H1 (cell line): ENCODE measurements at regions not wholly inside any gene's neighbourhood (a gene's known extent, or its start where the extent isn't known, plus 50 kb on each side); places are given as distances from the start of the nearest gene placed in this dataset.

Experiments
- HDAC6 ChIP-seq: IDR thresholded peaks from one replicate; pipeline ENCODE4 v1.7.1; 2012; ENCODE audit warnings: low read depth, mild to moderate bottlenecking, inconsistent platforms, low read length, moderate library complexity
- NRF1 ChIP-seq: IDR thresholded peaks from 2 replicates; pipeline ENCODE4 v1.6.1; 2011; ENCODE audit warnings: mild to moderate bottlenecking, low read depth, low read length, improper control_type of control experiment
- PHF8 ChIP-seq: fragments of 200-600 bp; sonication (generic); conservative IDR thresholded peaks from 2 replicates; pipeline ENCODE4 v1.7.1; 2012; ENCODE audit warnings: low read depth, mild to moderate bottlenecking, inconsistent platforms, low read length, moderate library complexity
- SAP30 ChIP-seq: fragments of 300-600 bp; sonication (generic); IDR thresholded peaks from 2 replicates; pipeline ENCODE4 v1.7.1; 2012; ENCODE audit warnings: low read length, moderate library complexity, mild to moderate bottlenecking, inconsistent platforms; ENCODE audit not compliant: insufficient read depth, insufficient replicate concordance
- SUZ12 ChIP-seq: fragments of 200-600 bp; sonication (generic); IDR thresholded peaks from 2 replicates; pipeline ENCODE4 v1.6.1; 2012; ENCODE audit warnings: mild to moderate bottlenecking, inconsistent platforms, low read length, moderate library complexity, mixed read lengths
- TF ChIP-seq, protein P1 (sequence below): IDR thresholded peaks from 2 replicates; pipeline ENCODE4 v1.6.1; 2011; ENCODE audit warnings: low read length, improper control_type of control experiment
- TF ChIP-seq, protein P2 (sequence below): IDR thresholded peaks from 2 replicates; pipeline ENCODE4 v1.6.1; 2012; ENCODE audit warnings: inconsistent platforms
- TF ChIP-seq, protein P3 (sequence below): fragments of 300-600 bp; sonication (generic); IDR thresholded peaks from 2 replicates; pipeline ENCODE4 v1.7.1; 2012; ENCODE audit warnings: low read length, moderate library complexity, mild to moderate bottlenecking, inconsistent platforms; ENCODE audit not compliant: insufficient replicate concordance

DNA sequence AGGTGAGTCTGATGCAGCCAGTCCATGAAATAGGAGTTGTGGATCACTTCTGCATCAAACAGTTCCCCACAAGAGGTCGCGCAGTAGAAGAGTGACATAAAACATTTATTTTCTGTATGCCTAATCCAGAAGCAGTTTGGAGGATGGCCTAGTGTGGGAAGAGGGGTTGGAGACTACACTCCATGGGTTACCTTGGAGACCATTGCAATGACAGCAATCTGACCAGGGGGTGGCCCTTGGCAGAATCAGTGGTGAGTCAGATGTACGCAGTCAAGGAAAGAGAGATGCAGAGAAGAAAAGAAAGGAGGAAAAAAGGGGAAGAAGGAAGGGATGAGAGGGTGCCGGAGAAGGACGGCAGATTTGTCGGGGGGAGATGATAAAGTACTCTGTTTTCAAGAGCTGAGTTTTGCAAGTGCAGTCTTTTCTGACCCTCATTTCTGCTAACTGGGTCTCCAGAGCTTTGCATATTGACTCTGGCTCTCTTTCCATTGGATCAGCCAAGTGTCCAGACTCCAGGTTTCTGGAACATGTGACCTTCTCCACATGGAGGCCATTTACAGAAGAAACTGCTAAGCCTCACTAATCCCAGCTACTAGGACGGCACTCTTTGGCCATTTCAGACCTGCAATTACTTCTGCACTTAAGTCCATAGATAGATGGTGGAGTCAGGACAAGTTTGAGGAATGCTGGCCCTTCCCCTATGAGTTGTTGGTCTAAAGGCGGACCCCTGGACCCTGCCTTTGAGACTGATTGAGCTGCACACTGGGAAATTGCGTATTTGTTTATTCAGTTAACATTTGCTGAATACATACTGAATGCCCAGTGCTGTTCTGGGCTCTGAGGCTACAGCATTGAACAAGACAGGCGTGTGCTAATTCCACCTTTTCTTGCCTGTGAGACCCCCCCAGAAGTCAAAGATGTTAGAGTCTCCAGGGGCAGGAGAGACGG is 424.2 kb downstream of the BCL11B start (continued):
- TF ChIP-seq, protein P1, sequence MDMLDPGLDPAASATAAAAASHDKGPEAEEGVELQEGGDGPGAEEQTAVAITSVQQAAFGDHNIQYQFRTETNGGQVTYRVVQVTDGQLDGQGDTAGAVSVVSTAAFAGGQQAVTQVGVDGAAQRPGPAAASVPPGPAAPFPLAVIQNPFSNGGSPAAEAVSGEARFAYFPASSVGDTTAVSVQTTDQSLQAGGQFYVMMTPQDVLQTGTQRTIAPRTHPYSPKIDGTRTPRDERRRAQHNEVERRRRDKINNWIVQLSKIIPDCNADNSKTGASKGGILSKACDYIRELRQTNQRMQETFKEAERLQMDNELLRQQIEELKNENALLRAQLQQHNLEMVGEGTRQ: no peak
- TF ChIP-seq PHF8 (no peak), HDAC6 (no peak), SUZ12 (no peak), SAP30 (no peak), NRF1 (no peak)
- TF ChIP-seq, protein P2, sequence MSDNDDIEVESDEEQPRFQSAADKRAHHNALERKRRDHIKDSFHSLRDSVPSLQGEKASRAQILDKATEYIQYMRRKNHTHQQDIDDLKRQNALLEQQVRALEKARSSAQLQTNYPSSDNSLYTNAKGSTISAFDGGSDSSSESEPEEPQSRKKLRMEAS: no peak
- TF ChIP-seq, protein P3, sequence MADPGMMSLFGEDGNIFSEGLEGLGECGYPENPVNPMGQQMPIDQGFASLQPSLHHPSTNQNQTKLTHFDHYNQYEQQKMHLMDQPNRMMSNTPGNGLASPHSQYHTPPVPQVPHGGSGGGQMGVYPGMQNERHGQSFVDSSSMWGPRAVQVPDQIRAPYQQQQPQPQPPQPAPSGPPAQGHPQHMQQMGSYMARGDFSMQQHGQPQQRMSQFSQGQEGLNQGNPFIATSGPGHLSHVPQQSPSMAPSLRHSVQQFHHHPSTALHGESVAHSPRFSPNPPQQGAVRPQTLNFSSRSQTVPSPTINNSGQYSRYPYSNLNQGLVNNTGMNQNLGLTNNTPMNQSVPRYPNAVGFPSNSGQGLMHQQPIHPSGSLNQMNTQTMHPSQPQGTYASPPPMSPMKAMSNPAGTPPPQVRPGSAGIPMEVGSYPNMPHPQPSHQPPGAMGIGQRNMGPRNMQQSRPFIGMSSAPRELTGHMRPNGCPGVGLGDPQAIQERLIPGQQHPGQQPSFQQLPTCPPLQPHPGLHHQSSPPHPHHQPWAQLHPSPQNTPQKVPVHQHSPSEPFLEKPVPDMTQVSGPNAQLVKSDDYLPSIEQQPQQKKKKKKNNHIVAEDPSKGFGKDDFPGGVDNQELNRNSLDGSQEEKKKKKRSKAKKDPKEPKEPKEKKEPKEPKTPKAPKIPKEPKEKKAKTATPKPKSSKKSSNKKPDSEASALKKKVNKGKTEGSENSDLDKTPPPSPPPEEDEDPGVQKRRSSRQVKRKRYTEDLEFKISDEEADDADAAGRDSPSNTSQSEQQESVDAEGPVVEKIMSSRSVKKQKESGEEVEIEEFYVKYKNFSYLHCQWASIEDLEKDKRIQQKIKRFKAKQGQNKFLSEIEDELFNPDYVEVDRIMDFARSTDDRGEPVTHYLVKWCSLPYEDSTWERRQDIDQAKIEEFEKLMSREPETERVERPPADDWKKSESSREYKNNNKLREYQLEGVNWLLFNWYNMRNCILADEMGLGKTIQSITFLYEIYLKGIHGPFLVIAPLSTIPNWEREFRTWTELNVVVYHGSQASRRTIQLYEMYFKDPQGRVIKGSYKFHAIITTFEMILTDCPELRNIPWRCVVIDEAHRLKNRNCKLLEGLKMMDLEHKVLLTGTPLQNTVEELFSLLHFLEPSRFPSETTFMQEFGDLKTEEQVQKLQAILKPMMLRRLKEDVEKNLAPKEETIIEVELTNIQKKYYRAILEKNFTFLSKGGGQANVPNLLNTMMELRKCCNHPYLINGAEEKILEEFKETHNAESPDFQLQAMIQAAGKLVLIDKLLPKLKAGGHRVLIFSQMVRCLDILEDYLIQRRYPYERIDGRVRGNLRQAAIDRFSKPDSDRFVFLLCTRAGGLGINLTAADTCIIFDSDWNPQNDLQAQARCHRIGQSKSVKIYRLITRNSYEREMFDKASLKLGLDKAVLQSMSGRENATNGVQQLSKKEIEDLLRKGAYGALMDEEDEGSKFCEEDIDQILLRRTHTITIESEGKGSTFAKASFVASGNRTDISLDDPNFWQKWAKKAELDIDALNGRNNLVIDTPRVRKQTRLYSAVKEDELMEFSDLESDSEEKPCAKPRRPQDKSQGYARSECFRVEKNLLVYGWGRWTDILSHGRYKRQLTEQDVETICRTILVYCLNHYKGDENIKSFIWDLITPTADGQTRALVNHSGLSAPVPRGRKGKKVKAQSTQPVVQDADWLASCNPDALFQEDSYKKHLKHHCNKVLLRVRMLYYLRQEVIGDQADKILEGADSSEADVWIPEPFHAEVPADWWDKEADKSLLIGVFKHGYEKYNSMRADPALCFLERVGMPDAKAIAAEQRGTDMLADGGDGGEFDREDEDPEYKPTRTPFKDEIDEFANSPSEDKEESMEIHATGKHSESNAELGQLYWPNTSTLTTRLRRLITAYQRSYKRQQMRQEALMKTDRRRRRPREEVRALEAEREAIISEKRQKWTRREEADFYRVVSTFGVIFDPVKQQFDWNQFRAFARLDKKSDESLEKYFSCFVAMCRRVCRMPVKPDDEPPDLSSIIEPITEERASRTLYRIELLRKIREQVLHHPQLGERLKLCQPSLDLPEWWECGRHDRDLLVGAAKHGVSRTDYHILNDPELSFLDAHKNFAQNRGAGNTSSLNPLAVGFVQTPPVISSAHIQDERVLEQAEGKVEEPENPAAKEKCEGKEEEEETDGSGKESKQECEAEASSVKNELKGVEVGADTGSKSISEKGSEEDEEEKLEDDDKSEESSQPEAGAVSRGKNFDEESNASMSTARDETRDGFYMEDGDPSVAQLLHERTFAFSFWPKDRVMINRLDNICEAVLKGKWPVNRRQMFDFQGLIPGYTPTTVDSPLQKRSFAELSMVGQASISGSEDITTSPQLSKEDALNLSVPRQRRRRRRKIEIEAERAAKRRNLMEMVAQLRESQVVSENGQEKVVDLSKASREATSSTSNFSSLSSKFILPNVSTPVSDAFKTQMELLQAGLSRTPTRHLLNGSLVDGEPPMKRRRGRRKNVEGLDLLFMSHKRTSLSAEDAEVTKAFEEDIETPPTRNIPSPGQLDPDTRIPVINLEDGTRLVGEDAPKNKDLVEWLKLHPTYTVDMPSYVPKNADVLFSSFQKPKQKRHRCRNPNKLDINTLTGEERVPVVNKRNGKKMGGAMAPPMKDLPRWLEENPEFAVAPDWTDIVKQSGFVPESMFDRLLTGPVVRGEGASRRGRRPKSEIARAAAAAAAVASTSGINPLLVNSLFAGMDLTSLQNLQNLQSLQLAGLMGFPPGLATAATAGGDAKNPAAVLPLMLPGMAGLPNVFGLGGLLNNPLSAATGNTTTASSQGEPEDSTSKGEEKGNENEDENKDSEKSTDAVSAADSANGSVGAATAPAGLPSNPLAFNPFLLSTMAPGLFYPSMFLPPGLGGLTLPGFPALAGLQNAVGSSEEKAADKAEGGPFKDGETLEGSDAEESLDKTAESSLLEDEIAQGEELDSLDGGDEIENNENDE: no peak
